ENCODE measurements at regions not wholly inside any gene's neighbourhood (a gene's known extent, or its start where the extent isn't known, plus 50 kb on each side); places are given as distances from the start of the nearest gene placed in this dataset.

DNA sequence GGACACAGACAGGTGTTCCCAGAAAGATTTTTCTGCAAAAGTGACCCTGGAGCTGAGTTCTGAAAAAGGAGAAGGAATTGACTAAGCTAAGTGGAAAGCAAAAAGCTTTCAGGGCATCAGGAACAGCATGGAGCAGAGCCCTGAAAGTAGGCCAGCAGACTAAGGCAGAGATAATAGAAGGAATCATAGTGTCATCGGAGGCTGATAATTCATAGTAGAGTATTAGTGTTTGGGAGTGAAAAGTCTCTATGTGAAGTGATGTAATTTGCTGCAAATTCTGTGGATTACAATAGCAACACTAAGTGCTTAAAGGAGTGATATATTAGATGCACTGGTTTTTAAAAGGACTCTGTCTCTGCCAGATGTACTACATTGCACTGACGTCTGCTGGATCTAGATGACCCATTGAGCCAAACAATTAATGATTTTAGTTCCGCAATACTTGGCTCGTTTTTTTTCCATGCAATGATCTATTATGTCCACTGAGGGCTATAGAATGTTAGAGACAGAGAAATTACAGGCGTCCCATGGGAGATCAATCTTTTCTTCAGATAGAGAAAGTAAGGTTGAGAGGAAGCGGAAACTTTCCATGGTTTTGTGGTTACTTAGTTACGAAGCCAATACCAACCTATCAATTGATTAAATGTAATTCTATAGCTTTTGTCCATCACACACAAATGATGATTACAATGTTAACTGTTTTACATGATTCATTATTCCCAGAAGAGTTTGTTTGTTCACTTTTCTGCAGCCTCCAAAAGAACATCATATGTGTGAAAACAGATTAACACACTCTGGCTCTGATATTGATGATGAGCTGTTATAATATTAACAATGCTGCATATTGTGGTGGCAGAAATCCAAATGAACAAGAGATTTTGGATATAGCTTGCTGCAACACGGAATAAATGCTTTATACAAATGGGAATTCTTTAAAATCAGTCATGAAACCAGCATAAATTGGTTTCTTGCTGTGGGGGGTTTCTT lies 143.7 kb downstream of the MC4R start:
- TF ChIP-seq POLR2A (IDR thresholded peaks at IDR 0.05), result no peak
- TF ChIP-seq, protein P1, sequence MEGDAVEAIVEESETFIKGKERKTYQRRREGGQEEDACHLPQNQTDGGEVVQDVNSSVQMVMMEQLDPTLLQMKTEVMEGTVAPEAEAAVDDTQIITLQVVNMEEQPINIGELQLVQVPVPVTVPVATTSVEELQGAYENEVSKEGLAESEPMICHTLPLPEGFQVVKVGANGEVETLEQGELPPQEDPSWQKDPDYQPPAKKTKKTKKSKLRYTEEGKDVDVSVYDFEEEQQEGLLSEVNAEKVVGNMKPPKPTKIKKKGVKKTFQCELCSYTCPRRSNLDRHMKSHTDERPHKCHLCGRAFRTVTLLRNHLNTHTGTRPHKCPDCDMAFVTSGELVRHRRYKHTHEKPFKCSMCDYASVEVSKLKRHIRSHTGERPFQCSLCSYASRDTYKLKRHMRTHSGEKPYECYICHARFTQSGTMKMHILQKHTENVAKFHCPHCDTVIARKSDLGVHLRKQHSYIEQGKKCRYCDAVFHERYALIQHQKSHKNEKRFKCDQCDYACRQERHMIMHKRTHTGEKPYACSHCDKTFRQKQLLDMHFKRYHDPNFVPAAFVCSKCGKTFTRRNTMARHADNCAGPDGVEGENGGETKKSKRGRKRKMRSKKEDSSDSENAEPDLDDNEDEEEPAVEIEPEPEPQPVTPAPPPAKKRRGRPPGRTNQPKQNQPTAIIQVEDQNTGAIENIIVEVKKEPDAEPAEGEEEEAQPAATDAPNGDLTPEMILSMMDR (IDR thresholded peaks at IDR 0.05), result no peak
- Histone ChIP-seq H3K27me3 (no peaks in the 10 kb centered on the region), H3K27ac (no peak overlapping the region), H3K9me3 (replicated peaks in 1 of 3) (no peaks in the 10 kb centered on the region), H3K4me3 (no peak overlapping the region), H3K36me3 (replicated peaks in 1 of 2) (no peaks in the 10 kb centered on the region), H3K4me1 (replicated peaks in 1 of 2) (no peaks in the 10 kb centered on the region)
- intact Hi-C loops (cut with DNase I), result no loop called here
- WGBS, 4 donors, result 43 to 53% (median 49%) methylated on average over 8 of the region's 8 CpGs
- no peak for DNase-seq

DNA sequence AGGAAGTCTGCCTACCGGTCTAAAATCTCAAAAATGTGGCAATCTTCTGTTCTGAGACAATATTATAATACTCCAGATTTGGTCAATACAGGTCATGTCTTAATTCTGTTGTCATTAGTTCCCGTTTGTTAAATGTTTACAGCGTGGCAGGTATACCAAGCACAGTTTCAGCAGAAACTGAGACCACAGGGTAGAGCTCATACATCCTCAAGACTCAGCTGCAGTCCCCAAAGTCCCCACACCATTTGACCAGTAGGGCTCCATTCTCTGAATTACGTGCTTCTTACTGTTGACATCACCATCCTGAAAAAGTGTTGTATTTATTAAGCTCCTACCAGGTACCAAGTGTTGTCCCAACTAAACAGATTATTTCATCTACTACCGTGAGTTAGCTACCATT lies 157.1 kb downstream of the MC4R start:
- no peaks in the 10 kb centered on the region for H3K9me3 ChIP-seq (replicated peaks in 1 of 3)
- H3K27ac ChIP-seq, result no peak overlapping the region
- no peaks in the 10 kb centered on the region for H3K4me1 ChIP-seq (replicated peaks in 1 of 2)
- no peak overlapping the region for H3K4me3 ChIP-seq
- no peak for DNase-seq
- no peak for TF ChIP-seq POLR2A (IDR thresholded peaks at IDR 0.05)
- TF ChIP-seq, protein P1 (IDR thresholded peaks at IDR 0.05), result no peak
- intact Hi-C loops (cut with DNase I), result no loop called here
- no peaks in the 10 kb centered on the region for H3K36me3 ChIP-seq (replicated peaks in 1 of 2)
- 54 to 80% (median 62%) methylated on average over 5 of the region's 5 CpGs for WGBS, 4 donors
- H3K27me3 ChIP-seq, result no peaks in the 10 kb centered on the region

DNA sequence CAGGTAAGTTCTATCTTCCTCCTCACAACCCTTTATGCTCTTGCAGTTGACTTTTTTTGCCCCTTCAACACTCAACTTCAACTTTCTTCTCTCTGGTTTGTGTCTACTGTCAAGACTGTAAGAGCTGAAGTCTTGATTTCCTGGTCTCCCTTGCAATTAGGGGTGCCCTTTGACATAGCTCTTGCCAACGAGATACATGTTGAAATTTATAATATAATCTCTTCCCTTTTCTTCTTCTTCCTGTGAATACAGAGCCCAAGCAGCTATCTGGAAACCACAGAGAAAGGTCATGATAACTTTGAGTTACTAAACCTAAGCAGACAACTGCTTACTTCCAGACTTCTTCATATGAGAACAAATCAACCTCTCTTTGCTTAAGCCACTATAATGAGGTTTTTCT lies 163.5 kb downstream of the MC4R start:
- Histone ChIP-seq H3K36me3 (replicated peaks in 1 of 2) (no peaks in the 10 kb centered on the region), H3K9me3 (replicated peaks in 1 of 3) (no peaks in the 10 kb centered on the region), H3K27me3 (no peaks in the 10 kb centered on the region), H3K4me1 (replicated peaks in 1 of 2) (no peaks in the 10 kb centered on the region), H3K27ac (no peak overlapping the region), H3K4me3 (no peak overlapping the region)
- intact Hi-C loops (cut with DNase I), result no loop called here
- no peak for TF ChIP-seq POLR2A (IDR thresholded peaks at IDR 0.05)
- TF ChIP-seq, protein P1 (IDR thresholded peaks at IDR 0.05), result no peak
- whole genome bisulfite sequencing, 4 donors, result 20 to 41% (median 32%) methylated on average over 1 of the region's 1 CpG
- no peak for DNase-seq

DNA sequence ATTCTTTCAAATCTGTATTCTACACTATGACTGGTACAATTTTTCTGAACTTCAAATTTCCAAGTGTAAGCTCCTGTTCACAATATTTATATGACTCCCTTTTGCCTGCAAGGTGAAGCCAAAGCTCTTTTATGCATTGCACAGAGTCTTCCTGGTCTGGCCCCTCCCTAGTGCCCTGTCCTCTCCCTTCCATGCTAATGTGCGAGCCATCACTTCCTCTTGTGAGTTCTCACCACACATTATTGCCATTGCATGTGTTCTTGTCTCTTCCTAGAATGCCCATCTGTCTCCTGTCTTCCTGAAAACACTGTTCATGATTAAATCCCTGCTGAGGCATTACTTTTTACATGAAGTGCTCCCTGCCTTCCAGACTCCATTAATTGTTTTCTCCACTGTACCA lies 169.9 kb downstream of the MC4R start:
- Histone ChIP-seq H3K9me3 (replicated peaks in 1 of 3) (no peaks in the 10 kb centered on the region), H3K27me3 (no peaks in the 10 kb centered on the region), H3K4me1 (replicated peaks in 1 of 2) (no peaks in the 10 kb centered on the region), H3K36me3 (replicated peaks in 1 of 2) (no peaks in the 10 kb centered on the region), H3K27ac (no peak overlapping the region), H3K4me3 (no peak overlapping the region)
- 48 to 64% (median 54%) methylated on average over 1 of the region's 1 CpG for WGBS, 4 donors
- TF ChIP-seq POLR2A (IDR thresholded peaks at IDR 0.05), result no peak
- TF ChIP-seq, protein P1 (IDR thresholded peaks at IDR 0.05), result no peak
- no peak for DNase-seq
- intact Hi-C loops (cut with DNase I), result no loop called here

Measured in adrenal gland (tissue), 9 donors.